LHCN-M2 (cell line): ENCODE measurements at regions not wholly inside any gene's neighbourhood (a gene's known extent, or its start where the extent isn't known, plus 50 kb on each side); places are given as distances from the start of the nearest gene placed in this dataset.
A peak's percentile ranks its signal among the peaks of the same experiment; 100 is the strongest.

ENCODE experiments used
- DNase-seq: peaks from one replicate; pipeline ENCODE4 v3.0.0-alpha.2; 2012; ENCODE audit warnings: low read depth

GRCh38 chr3:29183346-29184087 is 97.4 kb upstream of the RBMS3 start:
- peak; percentile 49 for DNase-seq

DNA sequence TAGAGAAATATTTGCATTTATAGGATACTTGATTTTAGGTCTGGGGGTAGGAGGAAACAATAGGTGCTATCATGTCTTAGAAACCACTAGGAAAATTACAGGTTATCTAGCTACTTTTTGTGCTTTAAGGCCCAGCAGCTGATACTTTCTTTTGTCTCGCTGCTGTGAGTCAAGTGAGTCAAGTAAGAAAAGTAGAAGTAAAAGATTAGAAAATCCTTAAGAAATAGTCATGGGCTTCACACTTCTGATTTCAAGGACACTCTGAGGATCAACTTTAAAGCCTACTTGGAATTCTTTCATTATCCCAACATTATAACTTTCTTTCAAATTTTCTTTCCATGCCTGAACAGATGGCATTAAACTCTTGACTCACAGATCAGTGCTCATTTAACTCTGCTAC is 95.2 kb upstream of the RBMS3 start:
- peak; percentile 63 for DNase-seq

GRCh38 chr3:29186131-29186599 is 94.7 kb upstream of the RBMS3 start:
- peak; percentile 95 for DNase-seq

DNA sequence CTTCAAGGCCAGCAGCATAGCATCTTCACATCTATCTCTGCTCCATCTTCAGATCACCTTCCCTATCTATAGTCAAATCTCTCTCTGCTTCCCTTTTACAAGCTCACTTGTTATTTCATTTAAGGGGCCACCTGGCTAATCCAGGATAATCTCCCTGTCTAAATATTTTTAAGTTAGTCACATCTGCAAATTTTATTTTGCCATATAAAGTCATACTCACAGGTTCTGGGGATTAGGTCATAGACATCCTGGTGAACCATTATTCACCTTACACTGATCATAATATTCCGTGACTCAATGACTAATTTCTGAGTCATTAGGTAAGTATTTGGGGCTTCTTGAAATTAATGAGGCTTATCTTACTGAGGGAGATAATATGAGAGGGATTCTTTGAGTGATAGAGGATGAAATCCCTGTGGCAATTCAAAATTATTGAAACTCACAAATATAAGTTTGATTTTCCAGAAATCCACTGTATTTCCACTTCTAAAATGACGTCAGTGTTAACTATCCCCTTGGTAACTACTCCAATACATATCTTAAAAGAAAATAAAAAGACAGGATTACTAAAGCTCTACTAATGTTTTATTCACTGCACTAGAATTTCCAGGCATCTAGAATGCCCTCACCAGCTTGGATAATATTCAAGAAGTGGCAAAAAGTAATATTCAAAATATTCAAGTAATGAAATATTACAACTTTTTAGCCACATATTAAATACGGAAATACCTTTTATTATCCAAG is 93.7 kb upstream of the RBMS3 start:
- DNase-seq: peak; percentile 84

GRCh38 chr3:29189328-29189727 is 91.5 kb upstream of the RBMS3 start:
- DNase-seq: no peak

DNA sequence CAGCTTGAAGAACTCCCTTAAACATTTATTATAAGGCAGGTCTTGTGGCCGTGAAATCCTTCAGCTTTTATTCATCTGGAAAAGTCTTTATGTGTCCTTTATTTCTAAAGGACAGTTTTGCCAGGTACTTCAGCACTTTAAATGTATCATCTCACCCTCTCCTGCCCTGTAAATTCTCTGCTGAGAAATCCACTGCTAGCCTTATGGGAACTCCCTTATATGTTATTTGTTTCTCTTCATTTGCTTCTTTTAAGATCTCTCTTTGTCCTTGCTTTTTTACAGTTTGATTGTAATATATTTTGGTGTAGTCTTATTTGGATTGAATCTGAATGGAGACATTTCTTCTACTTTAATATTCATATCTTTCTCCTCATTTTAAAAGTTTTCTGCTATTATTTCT is 86.7 kb upstream of the RBMS3 start:
- DNase-seq: no peak

DNA sequence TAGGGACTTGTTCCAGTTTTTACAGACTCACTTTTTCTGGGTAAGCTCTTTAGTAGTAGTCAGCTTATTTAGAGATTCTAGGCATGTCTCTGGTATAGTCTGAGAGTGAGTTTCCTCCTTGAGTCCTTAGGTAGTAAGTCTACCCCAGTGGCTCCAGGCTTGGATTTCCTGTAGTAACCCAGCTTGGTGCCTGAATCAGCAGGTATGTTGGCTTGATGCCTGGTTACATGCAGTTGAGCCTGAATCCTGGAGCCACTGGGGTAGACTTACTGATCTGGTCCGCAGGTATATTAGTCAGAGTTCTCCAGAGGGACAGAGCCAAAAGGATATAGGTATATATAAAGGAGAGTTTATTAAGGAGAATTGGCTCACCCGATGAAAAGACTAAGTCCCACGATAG is 85.8 kb upstream of the RBMS3 start:
- DNase-seq: no peak

DNA sequence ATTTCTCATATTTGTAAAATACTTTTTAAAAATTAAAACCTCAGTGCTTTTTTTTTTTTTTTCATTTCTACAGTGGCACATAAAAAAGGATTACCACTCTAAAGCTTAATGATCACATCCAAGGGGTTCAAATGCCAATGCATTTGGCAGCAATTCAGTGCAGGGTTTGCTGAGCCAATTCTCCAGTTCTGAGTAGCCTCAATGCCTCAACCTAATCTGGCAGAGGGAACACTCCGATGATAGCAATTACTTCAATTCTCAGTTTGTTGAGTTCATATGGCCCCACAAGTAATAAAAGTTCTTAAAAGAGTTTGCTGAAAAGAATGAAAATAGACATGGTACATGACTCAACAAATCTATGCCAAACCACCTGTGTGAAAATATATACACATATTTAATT is 79.3 kb upstream of the RBMS3 start:
- DNase-seq: no peak

GRCh38 chr3:29202378-29202777 is 78.5 kb upstream of the RBMS3 start:
- DNase-seq: peak; percentile 60

DNA sequence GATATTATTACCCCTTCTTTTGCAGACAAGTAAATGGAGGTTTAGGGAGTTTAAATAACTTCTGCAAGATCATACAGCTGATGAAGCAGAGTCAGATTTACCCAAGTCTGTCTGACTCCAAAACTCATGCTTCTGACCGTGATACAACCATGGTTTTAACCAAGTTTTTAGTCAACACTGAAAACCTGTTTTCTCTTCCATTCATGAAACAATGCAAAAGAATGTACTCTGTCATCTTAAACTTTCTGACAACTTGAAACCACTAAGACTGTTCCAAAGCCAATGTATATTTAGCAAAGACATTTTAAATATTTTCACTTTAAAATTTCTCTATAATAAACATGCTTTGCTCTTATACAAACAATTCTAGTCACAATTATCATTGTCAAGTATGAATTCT is 77.0 kb upstream of the RBMS3 start:
- DNase-seq: no peak

DNA sequence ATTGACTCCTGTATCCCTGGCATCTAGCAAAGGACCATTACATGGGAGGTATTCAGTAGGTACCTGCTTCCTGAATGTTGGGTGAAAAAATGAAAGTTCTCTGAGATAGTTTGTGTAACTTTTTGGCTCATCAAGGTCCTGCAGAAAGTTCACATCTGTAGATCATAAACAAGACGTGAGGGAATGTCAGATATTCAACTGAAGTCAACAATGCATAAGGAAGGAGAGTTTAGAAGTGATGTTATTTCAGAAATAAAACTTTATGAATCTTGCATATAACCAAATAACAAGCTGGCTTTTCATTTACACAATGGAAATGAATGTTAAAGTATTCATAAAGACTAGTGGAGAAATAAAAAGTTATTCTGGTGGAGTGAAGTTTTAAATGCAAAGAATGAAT is 73.4 kb upstream of the RBMS3 start:
- no peak for DNase-seq

GRCh38 chr3:29212789-29213433 is 68.0 kb upstream of the RBMS3 start:
- no peak for DNase-seq

DNA sequence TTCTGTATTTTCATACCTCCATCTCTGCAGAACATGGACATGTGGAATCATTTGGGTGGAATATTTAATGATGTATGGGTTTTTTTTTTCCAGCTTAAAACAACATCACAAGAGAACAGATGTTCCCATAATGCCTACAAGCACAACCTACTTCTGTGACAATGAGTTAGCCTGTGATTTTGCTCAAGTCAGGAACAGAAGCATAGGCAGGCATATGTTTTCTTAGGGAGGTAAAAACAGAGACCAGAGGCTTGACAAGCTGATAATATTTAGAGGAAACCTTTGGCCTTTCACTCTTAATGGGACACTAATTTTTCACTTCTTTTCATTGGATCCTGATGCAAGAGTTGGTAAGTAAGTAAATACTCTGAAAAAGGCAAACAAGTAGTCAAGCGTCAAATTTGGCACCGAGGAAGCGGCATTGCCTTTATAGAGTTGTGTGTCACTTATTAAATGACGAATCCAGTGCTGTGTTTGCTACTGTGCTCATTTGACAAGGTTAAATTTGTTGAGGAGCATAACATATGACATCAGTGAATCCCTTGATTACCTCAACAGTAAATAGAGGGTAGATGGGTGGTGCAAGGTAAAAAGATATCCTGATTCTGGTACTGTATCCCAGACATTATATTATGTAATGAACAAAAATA is 66.7 kb upstream of the RBMS3 start:
- no peak for DNase-seq

DNA sequence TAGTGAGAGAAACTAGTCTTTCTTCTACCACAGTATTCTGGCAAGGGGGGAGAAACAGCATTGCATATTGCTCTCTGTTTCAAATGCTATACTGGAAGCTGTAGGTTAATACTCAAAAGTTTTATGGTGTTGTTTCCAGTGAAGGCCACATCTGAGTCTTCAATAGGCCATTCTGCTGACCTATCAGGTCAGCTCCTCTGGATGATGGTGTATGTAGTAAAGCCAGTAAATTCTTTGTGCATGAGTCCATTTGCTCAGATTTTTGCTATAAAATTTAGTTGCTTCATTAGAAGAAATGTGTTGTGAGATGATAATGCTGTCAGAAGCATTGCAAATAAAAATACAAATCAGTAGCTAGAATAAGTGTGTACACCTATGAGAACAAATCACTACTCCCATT is 64.9 kb upstream of the RBMS3 start:
- no peak for DNase-seq

- DNase-seq: peak; percentile 40
Measured at GRCh38 chr3:29226706-29227105, 54.2 kb upstream of the RBMS3 start.

DNA sequence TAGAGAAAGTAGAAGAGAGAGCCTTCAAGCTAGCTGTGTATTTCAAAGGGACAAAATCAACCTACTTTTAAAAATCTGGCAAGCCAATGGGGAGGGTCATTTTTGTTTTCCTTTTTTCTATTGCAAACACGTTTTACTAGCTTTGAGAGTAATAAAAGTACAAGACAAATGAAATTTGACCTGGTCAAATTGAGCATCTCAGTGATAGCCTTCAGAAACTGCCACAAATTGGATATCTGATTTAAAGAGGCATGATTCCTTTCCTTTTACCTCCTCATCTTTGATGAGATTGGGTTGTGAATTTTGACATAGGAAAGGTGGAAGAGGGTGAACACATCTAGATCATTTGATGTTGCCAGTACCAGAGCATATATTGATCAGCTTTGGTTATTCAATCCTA is 53.6 kb upstream of the RBMS3 start:
- DNase-seq: no peak
